IPS DF 19.7 (cell line): ENCODE measurements at regions not wholly inside any gene's neighbourhood (a gene's known extent, or its start where the extent isn't known, plus 50 kb on each side); places are given as distances from the start of the nearest gene placed in this dataset.

Experiments
- DNase-seq: peaks from one replicate; pipeline ENCODE4 v3.0.0-alpha.2; 2013; ENCODE audit warnings: low read depth, low spot score

DNA sequence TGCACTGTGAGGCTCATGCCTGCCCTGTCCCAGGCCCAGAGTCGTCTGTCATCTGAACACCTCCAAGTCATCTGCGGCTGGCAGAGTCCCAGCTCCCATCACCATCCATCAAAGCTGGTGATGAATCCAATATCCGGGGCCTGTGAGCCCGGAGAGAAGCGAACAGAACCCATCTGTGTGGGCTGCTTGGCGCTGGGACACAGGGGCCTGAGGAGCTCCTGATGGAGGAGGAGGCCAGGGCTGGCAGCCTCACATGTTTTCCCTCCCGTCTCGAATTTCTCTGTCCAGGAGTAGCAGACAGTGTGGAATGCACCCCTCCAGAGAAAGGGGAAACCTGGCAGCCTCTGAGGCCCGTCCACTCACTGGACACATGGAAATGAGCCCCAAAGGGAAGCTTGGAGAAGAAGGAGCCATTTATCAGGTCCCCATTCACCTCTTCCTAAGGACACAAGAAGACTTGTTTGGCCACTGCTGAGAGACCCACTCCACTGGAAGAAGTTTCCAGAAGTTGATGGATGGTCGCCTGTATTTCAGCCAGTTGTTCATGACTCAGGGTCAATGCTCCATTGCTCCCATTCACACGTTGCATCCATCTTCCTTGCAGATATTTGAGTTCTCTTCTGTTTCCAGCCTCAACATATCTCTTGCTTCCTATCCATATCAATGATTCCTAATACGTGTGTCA lies 307.5 kb upstream of the SULF2 start:
- no peak for DNase-seq

DNA sequence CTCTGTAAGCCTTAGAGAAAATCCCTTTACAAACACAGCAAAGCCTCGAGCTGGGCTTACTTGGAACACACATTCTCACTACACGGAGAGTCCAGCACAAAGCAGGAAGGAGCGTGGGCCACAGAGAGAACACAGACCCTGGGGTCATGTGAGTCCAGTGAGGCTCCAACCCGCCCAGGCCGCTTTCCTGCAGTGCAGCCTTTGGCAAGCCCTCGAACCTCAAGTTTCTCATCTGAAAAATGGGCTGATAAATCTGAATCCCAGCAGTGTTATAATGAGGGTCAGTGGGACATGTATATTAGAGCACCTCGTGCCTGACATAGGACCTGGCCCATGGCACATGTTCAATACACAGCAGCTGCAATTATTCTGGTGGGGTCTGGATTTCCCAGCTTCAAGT lies 305.5 kb upstream of the SULF2 start:
- DNase-seq = no peak

DNA sequence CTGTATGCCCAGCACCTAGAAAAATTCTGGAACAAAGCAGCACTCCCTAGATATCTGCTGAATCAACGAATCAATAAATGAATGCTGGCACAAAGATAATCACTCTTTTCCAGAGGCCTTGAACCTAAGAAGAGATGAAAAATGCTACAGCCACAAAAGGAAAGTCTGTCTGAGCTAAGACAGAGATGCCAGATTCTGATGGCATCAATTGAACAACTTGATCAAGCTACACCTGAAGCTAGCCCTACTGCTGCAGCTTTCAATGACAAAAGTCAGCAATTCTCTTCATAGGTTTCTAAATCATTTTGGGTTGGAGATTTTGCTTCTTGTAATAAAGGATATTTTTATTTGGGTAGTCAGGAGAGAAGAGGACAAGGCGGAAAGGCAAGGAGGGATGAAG lies 305.0 kb upstream of the SULF2 start:
- DNase-seq = no peak

DNA sequence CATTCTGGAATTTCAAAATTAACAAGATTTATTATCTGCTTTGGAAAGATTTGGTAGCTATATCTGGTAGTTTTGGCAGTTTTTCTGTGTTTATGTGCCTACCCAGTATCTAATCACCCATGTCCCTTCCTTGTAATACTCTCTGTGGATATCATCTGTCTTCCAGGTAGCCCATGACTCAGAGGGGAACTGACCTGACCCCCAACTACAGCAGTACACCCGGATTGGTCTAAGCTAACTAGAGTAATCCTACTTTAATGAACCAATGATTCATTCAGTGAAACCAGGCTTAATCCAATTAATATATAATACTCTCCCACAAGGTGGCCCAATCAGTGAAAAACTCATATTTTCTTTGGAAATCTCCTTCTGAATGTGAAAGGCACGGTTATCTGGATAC lies 295.3 kb upstream of the SULF2 start:
- no peak for DNase-seq

DNA sequence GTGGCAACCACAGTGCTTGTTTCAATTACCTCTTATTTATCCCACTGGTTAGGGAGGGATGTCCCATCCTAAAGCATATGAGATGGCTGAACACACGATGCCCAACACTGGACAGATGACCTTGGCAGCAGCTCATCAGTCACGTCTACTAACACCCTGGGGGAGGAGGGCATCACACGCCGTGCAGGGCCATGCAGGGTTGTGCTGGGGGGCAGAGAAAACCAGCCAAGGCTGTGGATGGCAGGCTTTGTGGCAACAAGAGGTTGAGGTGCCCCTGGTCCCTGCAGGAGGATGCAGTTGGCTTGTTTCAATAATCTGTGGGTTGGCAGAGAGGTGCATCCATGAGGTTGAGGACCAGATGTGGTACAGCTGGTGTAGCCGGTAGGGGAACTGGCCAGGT lies 293.7 kb upstream of the SULF2 start:
- DNase-seq = no peak

DNA sequence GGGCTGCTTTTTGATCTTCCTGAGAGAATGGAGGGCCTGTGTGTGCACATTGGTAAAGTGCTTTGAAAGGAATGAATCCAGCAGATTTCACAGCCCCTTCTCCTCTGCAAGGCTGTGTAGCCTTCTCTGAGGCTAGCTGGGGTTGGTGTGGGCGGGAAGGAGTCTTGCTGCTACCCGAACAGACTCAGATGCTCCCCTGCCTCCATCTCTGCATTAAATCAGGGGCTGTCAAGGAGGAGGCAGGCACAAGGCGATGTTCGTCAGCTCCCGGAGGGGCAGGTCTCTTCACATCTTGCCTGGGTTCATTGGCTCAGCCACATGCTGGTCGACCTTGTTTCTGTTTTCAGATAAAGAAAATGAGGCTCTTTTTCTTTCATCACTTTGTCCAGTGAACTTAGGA lies 291.5 kb upstream of the SULF2 start:
- DNase-seq = no peak

DNA sequence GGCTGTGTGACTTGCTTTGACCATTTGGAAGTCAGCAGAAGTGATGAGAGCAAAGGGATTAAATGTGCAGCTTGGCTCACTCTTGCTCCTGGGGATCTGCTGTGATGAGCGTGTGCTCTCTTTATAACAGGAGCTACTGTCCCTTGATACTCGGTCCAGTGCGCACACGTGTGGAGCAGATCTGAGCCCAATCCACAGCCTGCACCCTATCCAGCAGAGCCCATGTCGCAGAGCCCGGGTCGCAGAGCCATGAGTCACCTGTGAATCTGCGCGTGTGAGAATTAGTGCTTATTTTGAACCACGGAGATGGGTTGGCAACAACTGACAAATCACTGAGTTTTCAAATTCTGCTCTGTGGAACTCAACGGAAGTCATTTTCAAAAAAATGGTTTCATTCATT lies 291.0 kb upstream of the SULF2 start:
- no peak for DNase-seq

DNA sequence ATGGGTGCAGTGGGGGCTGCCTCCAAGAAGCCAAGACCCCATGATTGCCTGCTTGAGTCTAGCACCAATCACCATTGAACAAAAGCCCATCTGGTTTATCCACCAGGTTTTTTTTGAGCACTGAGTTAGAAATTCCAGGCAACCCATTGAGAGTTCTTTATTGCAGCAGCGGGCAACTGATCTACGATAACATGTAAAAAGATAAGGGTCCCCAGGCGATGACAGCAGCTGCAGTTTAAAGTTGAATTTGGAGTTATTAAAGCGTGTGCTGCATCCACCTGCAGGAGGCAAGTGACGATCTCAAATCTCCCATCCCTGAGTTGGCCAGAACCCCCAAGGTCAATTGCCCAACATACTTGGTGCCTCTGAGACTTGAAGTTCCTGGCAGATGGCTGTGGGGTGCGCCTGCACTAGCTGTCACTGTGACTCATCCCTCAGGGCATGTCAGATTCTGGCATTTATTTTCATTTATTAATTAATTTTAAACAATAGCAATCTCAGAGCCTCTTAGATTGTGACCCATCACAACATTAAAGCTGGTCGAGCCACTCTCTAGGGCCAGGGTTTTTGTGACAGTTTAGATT lies 290.4 kb upstream of the SULF2 start:
- DNase-seq = no peak

DNA sequence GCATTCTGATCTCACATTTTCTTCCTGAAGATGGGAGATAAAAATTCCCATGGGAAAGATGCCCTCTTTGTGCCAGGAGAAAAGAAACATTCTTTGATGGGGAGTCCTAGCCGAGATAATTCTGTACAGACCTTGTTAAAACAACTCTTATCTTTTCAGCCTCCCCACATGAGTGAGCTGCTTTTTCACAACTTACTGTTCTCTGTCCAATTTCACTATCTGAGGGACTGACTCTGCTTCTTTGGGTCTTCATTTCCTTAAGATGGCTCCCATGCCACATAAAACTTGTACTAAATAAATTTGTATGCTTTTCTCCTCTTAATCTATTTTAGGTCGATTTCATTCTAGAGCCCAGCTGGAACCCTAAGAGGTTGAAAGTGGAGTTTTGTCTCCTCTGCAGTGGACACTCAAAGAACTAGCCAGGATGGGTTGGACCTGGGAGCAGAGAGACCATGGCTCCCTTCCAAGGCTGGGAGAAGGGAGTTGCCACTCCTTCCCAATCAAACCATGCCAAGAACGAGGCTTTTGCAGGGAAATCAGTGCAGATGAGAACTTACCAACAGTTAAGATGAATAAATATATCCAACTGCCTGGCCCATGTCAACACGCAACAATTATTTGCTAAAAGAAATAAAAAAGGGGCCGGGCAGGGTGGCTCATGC lies 285.8 kb upstream of the SULF2 start:
- DNase-seq = no peak

DNA sequence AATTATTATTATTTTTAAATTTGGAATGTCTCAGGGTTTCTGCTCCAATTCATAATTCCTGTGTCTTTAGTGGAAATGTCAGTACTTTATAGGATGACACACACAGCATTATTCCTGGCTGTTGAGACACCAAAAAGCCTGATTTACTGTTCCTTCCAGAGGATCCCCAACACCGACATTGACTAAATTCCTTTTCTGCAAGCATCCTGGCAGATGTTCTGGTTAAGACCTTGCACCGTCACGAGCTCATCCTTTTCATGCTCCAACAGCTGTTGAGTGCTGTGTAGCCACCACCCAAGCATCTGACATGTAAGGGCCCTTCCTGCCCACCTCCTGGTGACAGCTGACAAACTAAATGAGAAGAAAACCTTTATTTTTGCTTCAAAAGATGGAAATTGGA lies 284.3 kb upstream of the SULF2 start:
- DNase-seq = no peak

DNA sequence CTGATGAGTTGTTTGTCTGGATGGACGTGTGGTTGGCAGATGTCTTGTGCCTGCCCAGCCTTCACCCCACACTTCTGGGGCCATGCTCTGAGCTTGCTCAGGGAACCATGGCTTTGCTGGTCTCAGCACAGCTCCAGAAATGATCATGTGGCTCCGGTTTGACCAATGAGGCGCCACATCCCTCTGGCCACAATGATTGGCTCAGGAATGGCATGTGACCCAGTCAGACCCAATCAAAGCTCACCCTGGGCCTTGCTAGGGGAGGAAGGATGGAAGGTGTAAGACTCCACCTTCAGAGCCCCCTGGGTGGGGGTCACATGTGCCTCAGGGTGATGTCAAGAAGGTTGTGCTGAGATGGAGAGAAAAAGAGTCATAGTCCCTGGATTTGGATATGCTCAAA lies 281.6 kb upstream of the SULF2 start:
- no peak for DNase-seq

DNA sequence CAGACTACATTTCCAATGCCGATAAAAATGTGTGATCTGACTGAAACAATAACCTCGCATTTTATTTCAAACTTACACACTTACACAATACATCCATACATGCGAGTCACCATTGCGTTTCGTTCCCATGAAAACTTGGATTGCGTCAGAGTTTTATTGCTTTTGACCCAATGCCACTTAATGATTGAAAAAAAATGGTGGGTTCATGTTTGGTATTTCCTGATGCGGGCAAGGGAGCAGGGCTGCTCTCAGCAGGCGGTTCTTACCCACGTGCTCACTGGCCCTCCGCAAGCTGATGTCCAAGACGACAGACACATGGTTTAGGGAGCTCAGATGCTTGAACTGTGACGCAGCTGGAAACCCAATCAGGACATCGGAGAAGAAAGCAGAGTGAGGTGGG lies 281.0 kb upstream of the SULF2 start:
- no peak for DNase-seq

DNA sequence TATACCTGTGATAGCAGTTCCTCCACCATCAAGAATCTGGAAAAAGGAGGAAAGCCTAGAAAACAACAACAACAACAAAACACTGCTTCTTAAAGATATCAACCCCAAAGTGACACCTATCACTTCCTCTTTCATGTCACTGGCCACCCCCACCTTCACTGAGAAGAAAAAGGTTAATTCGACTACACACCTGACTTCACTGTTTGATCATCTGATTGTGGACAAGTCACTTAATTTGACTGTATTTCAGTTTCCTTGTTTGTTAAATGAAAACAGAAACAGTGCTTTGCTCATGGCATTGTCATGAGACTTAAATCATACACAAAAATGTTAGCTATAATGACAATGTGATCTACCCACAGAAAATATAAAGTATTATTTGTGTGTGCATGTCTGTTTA lies 280.6 kb upstream of the SULF2 start:
- DNase-seq = no peak

DNA sequence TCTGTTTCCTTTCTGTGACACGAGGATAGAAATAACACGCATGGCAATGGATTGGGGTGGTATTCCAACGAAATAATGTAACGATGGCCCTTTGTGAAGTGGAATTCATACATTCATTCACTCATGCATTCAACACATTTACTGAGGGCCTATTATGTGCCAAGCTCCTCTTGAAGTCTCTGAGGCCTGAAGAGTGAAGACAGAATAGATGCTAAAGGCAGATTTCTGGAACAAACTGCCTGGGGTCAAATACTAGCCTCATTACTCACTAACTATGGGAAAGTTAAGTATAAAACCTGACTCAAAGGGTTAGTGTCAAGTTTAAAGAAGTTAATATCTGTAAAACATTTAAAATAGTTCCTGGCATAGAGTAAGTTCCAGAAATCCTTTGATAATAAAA lies 279.6 kb upstream of the SULF2 start:
- no peak for DNase-seq

DNA sequence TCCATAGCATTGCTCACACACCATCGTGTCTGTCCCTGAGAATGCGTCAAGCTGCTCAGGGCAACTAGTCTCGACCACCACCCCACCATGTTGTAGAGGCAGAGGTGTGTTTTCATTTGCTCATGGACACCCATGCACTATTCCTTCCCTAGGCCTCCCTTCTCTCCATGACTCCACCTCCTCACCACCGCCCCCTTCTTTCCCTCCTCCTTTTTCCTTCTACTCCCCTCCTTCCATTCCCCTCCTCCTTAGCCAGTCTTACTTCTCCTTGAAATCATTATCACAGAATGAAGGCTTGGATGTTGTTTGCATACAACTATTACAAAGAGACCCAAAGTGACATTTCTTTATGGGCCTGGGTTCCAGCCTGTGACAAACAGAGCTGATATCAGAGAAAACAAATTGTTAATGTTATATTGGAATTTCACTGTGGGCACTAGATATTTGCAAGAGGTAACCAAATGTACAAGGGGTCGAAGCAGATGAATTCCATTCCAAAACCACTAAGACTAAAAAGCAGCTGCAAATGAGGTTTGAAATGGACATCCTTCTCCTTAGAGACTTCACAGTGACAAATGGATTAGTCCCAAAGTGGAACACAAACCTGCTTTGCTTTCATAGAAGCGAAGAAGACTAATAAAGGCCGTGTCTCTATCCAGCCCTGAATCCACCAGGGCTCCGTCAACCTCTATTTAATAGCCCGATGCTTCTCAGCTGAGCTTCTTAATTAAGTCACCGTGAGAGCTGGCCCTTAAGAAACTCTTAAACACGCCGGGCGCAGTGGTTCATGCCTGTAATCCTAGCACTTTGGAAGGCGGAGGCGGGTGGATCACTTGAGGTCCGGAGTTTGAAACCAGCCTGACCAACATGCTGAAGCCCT lies 275.8 kb upstream of the SULF2 start:
- no peak for DNase-seq

DNA sequence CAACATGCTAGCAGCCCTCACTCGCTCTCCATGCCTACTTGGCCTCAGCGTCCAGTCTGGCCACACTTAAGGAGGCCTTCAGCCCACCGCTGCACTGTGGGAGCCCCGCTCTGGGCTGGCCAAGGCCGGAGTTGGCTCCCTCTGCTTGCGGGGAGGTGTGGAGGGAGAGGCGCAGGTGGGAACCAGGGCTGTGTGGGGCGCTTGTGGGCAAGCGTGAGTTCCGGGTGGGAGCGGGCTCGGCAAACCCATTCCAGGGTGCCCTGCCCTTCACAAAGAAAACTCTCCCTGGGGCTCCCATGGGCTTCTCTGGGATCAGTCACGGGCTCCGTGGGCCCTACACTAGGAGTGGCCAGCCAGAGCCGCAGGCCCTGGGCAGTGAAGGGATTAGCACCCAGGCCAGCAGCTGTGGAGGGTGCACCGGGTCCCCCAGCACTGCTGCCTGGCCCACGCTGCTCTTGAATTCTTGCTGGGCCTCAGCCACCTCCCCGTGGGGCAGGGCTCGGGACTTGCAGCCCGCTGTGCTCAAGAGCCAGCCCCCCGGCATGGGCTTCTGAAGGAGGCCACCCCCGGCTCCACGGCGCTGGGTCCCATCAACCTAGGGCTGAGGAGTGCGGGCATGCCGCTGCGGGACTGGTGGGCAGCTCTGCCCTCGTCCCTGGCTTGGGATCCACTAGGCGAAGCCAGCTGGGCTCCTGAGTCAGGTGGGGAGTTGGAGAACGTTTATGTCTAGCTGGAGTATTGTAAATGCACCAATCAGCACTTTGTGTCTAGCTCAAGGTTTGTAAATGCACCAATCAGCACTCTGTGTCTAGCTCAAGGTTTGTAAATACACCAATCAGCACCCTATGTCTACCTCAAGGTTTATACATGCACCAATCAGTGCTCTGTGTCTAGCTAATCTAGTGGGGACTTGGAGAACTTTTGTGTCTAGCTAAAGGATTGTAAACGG lies 273.6 kb upstream of the SULF2 start:
- no peak for DNase-seq

DNA sequence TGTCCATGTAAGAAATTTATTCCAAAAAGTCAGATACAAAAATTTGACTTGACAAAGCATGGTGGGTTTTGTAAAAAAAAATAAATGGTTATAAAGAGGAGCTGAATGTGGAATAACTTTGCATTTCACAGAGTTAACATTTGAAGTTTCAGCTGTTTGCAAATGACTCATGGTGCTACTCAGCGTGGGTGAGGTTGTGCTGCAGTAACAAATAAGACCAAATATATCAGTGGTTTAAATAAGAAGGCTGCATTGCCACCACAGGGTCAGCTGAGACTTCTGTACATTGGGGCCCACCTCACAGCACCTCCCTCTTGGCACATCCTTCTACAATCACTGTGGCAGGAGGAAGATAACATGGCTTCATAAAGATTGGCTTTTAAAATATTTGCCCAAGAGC lies 272.5 kb upstream of the SULF2 start:
- DNase-seq = no peak

DNA sequence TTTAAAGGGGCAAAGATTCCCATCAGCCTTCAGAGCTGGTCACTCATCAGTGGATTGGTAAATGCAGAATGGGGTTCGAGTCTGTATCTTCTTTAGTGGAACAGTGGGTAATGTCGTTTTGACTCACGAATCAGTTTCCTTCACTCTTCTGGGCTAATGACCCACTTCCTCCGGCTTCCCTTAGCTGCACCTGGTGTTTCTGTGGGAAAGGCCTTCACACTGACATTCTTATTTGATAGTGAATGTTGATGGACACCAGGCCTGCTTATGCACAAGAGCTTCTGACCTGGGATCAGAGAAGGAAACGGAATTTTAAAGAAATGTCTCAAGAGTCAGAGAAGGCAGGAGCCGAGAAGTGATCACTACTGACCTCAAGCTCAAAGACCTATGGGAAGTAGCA lies 272.0 kb upstream of the SULF2 start:
- DNase-seq = no peak

DNA sequence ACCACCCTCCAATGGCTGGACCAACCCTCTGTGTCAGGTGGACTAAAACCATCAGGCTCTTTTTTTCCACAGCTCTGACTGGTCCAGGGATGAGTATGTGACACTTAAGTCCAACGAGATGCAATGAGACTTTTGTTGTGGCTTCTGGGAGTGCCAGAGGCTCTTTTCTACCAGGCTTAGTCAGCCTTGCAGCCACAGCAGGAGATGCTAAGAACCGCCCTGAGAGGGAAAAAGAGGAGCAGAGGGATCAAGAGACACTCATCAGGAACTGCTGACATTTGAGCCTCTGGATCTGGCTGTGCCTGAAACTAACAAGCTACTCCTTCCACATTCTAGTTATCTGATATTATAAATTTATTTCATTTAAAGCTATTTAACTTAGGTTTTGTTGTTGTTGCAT lies 270.9 kb upstream of the SULF2 start:
- no peak for DNase-seq

DNA sequence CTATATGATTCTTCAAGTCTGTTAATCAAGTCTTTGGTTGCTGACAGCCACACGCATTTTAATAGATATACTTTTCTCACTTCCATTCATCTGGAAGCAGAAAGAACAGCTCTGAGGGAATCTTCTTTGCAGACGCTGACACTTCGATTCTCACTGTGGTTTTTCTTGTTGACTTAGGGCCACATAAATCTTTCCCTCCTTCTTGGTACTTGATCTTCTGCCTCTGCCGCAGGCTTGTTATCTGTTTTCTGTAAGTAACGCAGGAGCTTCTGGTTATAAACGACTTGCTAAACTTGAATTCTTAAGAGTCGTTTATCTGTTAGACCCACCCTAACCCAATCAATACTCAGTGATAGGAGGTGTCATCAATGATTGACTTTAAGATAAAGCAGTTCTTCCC lies 268.8 kb upstream of the SULF2 start:
- no peak for DNase-seq

DNA sequence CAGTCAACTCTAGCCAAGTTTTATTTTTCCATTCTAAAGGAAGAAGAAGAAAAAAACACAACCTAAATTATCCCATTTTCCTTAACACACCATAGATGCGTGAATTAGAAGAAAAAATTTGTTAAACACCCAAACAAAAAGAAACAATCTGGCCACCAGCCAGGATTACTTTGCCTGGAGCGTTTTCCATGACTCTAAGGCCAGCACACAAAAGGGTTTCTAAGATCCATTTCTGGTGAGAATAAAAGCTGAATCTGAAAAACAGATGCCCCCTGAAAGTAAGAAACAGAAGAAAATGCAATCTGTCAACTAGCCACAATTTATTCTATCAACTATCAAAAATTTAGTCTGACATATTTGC lies 267.2 kb upstream of the SULF2 start:
- no peak for DNase-seq
